Stimulated activated CD8-positive, alpha-beta memory T cell treated with anti-CD3 and anti-CD28 coated beads, Interleukin-15, amount 100 ng/mL, for 48 hours (primary cell): ENCODE measurements at regions not wholly inside any gene's neighbourhood (a gene's known extent, or its start where the extent isn't known, plus 50 kb on each side); places are given as distances from the start of the nearest gene placed in this dataset.

Source experiments
- DNase-seq, 2 donors: peaks; one replicate each; pipeline ENCODE4 v3.0.0-alpha.2; 2020; ENCODE audit warnings: low read depth in 2 of 2

- no peak for DNase-seq
Measured at GRCh38 chr6:126091466-126091865, 105.1 kb downstream of the TRMT11 start.

GRCh38 chr6:126093108-126093507 is 106.8 kb downstream of the TRMT11 start:
- no peak for DNase-seq

- DNase-seq = no peak
Measured at GRCh38 chr6:126094411-126094810, 108.1 kb downstream of the TRMT11 start.

- no peak for DNase-seq
Measured at GRCh38 chr6:126100386-126100785, 114.0 kb downstream of the TRMT11 start.

- no peak for DNase-seq
Measured at GRCh38 chr6:126102358-126102757, 116.0 kb downstream of the TRMT11 start.

- DNase-seq = no peak
Measured at GRCh38 chr6:126103993-126104392, 117.7 kb downstream of the TRMT11 start.

GRCh38 chr6:126107475-126108166 is 121.3 kb downstream of the TRMT11 start:
- no peak for DNase-seq

GRCh38 chr6:126110512-126111270 is 124.4 kb downstream of the TRMT11 start:
- DNase-seq = no peak

GRCh38 chr6:126111327-126111726 is 125.0 kb downstream of the TRMT11 start:
- DNase-seq = no peak

GRCh38 chr6:126112171-126112632 is 125.9 kb downstream of the TRMT11 start:
- no peak for DNase-seq

- DNase-seq = no peak
Measured at GRCh38 chr6:126113261-126113660, 126.9 kb downstream of the TRMT11 start.

- no peak for DNase-seq
Measured at GRCh38 chr6:126117251-126117650, 130.9 kb downstream of the TRMT11 start.

- DNase-seq = no peak
Measured at GRCh38 chr6:126118058-126118755, 131.9 kb downstream of the TRMT11 start.

- no peak for DNase-seq
Measured at GRCh38 chr6:126118936-126119335, 132.6 kb downstream of the TRMT11 start.

GRCh38 chr6:126123226-126123625 is 136.9 kb downstream of the TRMT11 start:
- DNase-seq = no peak

- DNase-seq = no peak
Measured at GRCh38 chr6:126127659-126128058, 141.3 kb downstream of the TRMT11 start.

- no peak for DNase-seq
Measured at GRCh38 chr6:126131246-126131645, 144.9 kb downstream of the TRMT11 start.

- no peak for DNase-seq
Measured at GRCh38 chr6:126133984-126134383, 147.6 kb downstream of the TRMT11 start.

- no peak for DNase-seq
Measured at GRCh38 chr6:126134491-126134890, 148.2 kb downstream of the TRMT11 start.

GRCh38 chr6:126140015-126140414 is 153.7 kb downstream of the TRMT11 start:
- no peak for DNase-seq

GRCh38 chr6:126143761-126144251 is 157.5 kb downstream of the TRMT11 start:
- no peak for DNase-seq

- DNase-seq = no peak
Measured at GRCh38 chr6:126145351-126145750, 159.0 kb downstream of the TRMT11 start.
